LHCN-M2 (cell line): ENCODE measurements at regions not wholly inside any gene's neighbourhood (a gene's known extent, or its start where the extent isn't known, plus 50 kb on each side); places are given as distances from the start of the nearest gene placed in this dataset.
A peak's percentile ranks its signal among the peaks of the same experiment; 100 is the strongest.

Experiments used
- DNase-seq: peaks from one replicate; pipeline ENCODE4 v3.0.0-alpha.2; 2012; ENCODE audit warnings: low read depth

DNA sequence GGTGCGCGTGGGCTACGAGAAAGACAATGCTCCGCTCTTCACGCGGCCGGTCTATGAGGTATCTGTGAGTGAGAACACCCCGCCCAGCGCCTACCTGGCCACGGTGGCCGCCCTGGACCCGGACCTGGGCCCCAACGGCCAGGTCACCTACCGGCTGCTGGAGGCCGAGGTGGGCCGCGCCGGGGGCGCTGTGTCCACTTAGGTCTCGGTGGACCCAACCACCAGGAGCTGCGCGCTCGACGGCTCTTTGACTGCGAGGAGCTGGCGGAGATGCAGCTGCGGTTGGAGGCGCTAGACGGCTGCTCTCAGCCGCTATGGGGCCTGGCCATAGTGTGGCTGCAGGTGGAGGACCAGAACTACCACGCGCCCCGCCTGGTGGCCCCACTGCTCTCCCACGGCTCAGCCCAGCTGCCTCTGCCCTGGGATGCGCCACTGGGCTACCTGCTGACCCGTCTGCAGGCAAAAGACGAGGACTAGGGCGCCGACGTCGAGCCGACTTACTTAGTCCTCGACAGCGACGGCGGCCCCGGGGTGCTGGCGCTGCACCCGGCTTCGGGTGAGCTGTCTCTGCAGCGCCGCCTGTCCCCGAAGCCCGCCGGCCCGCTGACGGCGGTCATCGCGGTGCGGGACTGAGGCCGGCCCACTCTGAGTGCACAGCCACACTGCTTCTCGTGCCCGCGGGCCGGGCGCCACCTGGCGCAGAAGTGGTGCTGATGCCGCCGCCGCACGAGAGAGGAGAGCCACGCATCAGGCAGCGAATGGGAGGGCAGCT, 173.0 kb downstream of the OLFM4 start:
- DNase-seq: no peak

DNA sequence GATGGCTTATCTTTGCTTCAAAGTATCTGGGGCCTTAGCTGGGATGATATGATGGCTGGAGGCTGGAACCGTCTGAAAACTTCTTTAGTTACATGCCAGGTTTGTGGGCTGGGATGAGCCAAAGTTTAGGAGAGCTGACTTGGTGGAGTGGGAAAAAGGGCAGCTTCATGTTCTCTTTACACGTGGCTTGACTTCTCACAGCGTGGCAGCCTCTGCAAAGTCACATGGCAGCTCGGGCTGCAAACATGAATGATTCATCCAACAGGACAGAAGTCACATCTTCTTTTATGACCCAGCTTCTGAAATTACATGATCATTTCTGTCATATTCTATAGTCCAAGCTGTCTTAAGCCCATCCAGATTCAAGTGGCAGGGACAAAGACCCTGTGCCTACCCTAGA, 176.0 kb downstream of the OLFM4 start:
- DNase-seq: no peak

DNA sequence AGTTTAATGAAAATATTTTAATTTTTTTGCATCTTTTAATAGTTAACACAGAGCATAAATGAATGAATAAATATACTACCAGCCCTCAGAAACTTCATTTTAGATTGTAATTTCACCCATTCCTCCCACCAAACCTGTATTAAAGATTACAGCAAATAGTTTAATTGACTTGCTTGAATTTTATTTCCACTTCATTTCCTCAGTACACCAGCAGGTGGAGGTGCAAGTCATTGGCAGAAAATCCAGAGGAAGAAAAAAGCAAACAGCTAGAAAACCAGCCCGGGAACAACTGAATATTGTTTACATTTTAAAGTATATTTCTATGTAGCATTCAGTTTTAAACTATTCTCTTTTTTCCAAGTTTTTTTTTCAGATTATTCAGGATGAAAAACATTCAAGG, 177.8 kb downstream of the OLFM4 start:
- DNase-seq: no peak

DNA sequence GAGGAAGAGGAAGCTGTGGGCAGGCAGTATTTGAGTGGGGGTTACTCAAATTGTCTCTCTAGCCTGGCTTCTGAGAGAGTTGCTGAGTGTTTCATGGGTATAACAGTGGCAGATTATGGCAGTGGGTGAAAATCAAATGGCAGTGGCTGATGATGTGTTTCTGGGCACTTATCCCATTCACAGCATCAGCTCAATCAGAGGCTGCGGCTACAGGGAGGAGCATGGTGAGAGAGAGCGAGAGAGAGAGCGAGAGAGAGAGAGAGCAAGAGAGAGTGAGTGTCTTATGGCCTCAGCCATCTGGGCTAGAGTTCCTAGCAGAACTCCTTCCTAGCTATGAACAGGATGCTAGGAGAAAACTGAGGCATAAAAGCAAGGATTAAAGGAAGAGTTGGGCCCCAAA, 178.9 kb downstream of the OLFM4 start:
- DNase-seq: no peak

DNA sequence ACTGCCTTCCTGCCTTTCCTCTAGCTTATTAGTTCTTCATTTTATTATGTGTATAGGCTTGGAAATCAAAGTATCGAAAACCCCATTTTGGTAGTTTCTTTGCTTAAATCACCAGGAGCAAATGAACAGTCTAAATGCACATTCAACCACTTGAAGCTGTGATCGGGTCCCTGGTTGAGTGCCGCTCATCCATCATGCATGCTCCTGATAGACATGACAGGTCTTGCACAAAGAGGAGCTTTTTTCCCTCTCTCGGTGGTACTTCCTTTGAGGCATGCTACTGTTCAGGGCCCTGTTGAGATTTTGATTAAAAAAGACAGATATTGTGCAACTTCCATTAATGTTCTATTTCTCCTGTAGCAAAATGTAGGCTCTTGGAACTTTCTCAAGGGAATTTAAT, 185.8 kb downstream of the OLFM4 start:
- DNase-seq: no peak

DNA sequence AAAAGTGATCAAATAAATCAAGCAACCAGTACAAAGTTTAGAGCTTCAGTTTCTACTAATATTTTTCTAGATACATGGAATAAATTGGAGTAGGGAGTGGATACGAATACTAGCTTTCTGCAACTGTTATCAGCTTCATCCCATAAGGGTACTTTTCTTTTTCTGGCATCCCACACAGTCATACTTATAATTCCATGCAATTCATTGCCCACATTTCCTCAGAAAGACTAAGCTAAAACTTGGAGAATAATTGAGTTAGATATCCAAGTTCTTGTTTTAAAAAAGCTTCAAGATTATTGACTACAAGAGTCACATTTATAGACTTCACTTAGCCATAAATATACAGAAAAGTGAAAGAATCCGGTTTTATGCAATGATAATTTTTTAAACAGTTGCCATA, 186.9 kb downstream of the OLFM4 start:
- DNase-seq: no peak

DNA sequence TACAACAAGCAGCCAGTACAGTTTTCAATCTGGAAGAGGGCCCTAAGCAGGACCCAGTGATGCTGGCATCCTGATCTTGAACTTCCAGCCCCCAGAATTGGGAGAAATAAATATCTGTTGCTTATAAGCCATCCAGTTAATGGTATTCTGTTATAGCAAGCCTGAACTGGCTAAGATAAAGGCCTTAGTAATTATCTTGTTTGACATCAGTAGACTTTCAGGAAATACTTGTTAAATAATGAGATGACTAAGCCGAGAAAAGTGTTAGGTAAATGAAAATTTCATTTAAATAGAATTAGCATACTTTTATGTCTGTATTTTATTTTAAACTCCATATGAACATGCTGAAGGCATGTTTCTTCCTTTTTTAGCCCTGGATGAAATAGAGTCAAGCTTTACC, 188.2 kb downstream of the OLFM4 start:
- no peak for DNase-seq

DNA sequence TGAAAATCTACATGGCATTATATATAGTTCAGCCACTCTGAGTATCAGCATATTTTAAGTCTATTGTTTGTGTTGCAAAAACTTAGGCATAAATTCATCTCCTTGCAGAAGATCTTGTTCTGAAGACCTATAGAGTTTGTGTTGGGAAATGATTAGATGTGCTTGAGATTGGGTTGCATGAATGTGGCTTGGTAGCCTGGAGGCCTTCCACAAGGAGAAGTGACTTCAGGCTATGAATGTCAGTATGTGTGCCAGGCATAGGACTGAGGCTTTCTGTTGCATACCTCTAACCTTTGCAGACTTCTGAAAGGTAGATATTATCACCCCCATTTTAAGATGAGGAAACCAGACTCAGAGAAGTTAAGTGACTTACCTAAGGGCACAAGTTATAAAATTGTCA, 188.6 kb downstream of the OLFM4 start:
- DNase-seq: no peak

DNA sequence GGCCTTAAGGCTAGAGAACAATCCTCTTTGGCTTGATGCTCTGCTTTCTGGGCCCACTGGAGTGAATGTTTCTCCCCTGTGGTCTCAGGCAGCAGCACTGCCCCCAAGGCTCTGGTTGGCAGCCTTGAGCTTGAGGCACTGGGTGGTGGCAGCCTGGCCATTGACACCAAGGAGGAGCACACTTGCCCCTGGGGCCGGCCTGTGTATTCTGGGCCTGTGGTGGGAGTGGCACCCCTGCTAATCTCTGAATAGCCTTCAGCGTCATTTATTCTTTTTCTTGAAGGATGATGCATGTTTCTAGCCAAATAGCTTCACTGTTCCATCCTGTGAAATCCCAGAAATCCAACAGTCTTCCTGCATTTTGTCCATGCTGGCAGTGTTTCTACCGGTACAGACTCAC, 191.4 kb downstream of the OLFM4 start:
- DNase-seq: no peak

DNA sequence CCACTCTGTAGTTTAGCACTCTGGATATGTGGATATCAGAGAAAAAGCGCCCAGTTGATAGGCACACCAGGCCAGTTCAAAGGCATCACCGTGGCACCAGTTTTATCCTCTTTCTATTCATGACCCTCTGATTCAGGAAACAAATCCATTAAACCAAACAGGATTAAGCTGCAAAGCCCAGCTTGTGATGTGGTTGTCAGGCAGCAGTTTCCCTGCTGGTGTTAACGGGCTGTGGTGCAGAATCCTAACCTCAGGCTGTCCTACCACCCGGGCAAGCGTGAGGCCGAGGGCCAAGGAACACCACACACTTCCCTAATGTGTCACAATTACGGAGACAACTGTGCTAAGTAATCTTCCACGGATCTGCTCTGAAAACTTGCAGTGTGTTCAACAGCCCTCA, 209.1 kb downstream of the OLFM4 start:
- no peak for DNase-seq

DNA sequence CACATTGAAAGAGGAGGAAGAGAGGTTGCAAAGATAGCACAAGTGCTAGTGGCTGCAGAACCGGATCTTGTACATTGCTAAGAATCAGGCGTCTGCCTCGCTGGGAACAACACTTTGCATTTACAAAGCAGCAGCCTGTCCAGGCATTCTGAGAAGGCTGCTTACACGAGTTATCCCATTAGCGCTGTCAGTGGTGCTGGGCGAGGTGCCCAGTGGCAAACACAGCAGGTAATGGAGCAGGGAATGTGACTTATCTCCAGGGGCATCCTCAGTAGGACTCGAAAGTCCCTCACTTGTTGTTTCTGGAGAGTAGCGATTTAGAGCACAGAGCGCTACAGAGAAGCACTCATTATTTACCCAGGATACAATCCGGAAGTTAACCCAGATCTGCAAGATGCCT, 209.6 kb downstream of the OLFM4 start:
- DNase-seq: no peak

DNA sequence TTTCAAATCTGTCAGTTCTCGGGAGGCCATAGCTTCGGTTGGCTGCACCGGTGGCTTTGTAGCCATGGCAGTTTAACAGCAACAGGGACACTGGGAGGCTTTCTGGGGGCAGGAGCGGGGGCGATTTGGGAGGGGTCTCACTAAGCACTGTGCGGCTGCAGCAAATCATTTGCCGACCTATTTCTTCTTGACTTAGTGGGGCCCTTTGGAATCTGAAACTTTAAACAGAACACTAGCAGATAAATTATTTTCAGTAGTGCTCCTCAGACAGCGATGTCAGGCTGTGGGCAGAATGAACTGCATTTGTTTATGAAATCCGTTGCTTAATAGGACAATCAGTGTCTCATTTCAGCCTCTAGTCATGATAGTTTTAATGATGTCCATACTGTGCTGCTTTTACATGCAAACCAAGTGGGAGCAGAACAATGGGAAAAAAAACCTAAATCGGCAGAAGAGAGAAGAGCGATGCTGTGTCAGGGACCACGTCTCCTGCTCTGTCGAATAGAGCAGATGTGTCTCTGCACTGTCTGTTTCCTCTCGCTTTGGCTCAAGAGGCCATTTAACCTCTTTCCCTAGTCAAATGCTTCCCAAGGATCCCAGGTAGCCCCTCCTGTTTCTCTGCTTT, 211.9 kb downstream of the OLFM4 start:
- no peak for DNase-seq

DNA sequence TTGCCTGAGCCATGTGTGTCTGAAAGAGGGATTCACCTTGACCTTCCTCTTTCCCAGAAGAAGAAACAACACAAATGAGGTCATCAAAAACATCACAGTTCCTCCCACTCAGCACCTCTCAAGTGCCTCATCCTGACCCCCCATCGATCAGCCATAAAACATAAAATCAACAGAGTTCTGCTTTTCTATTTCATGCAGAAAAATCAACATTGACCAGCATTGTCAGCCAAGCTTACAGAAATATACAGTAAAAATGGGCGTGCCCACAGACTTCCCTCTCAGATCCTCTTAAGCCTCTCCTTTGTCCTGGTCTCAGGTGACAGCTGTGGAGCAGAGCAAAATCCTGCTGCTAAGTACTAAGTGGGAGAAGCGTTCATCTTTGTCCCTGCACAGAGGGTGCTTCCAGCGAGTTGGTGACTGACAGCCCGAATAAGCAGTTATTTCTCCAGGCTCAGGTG, 213.3 kb downstream of the OLFM4 start:
- no peak for DNase-seq

DNA sequence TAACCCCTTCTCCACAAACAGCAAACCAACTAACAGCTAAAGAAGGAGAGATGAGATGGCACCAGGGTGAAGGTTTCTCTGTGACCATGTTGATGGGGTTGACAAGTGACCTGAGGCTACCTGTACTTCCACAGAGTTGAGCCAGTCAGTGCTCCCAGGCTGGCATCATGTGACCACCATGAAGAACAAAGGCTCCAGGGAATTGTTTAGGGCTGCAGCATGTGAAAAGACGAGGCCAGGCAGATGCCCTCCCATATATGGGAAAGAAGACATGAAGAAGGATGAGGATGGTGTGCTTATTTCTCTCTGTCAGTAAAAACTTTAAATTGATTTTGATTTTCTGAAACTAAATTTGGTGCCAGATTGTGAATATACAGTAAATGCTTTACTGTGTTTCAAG, 220.6 kb downstream of the OLFM4 start:
- no peak for DNase-seq

DNA sequence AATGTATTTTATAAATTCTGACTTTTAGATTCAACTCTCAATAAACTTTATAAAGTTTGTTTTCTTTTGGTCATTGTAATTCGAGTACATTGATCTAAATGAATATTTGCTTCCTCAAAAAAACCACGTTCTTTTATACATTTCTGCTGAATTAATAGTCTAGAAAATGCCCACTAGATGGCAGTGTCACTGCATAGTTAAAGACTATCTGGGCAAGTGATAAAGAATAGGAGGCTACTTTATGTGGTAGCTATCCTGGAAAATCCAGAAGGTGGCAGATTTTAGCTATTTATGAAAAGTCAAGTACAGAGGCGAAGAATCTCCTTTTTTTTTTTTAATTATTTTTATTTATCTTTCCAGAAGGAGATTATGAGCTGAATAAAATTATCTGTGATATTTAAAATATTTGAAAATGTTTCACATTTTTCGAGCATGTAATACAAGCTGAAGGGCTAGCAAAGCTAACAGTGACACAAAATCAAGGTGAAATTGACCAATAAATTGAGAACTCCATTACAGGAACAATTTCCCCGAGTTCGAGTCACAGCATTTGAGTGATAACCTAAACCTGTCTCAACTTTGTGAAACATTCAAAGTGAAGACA, 221.8 kb downstream of the OLFM4 start:
- peak; percentile 64 for DNase-seq

DNA sequence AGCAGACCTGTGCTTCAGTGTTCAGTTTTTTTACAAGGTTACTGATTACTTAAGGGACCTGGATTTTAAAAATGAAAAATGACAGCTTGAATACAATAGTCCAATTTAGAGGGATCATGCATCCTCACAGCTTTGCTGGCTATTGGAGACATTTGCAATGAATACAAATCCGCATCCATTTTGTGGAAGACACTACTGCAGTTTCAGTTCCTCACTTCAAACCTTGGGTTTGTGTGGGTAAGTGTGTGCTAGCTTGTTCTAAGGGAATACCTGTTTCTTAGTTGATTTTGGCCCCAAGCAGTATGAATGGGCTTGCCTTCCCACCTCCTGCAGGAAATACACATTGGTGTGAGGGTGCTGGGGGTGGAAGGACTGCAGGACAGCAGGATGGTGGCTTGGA, 222.4 kb downstream of the OLFM4 start:
- no peak for DNase-seq

DNA sequence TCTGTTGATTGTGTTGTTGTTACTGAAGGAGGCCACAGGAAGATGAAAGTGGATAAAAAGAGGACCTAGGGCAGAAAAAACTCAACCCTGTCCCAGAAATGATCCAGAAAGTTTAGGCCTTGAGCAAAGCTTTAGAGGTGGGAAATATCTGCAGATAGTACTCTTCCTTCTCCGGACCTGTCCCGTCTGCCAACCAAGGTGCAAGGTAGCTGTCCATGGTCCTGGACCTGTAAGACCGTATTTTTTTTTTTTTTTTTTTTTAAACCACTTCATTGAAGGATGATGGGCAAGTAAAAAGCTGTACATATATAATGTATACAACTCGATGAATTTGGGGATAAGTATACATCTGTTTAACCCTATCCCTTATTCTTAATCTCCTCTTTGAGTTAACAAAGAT, 225.9 kb downstream of the OLFM4 start:
- DNase-seq: no peak

DNA sequence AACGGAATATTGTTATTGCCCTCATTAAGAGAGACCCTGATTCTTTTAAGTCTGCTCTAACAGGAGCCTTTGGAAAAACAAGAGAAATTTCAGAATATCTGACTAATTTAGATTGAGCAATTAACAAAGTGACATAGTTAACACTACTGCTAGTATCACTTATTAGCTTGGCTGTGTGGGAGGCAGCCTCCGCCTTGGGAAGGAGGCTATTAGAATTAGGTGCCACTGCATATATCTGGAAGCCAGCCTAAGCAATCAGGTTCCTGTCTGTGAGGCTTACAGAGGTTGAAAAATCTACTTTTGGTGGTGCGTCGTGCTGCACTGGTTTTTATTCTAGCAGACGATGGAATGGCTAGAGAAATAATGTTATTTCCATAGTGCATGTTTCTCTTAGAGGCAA, 227.2 kb downstream of the OLFM4 start:
- DNase-seq: no peak

DNA sequence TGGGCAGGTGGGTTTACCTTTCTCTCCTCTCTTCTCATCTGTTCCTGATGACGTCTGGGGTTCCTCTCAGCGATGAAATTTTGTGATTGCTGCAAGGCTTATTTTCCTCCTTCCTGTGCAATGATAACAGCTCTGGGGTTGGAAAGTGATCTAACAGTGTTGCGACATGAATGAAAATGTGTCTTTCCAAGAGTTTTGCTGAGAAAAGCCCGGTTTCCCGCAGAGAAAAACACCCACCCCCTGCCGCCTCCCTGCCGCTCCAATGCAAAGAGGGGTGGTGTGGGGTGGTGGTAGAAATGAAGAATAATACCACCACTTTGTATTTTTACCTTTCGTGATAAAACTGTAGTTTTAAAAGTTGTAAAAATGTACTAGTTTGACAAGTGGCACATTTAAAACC, 232.0 kb downstream of the OLFM4 start:
- DNase-seq: no peak

DNA sequence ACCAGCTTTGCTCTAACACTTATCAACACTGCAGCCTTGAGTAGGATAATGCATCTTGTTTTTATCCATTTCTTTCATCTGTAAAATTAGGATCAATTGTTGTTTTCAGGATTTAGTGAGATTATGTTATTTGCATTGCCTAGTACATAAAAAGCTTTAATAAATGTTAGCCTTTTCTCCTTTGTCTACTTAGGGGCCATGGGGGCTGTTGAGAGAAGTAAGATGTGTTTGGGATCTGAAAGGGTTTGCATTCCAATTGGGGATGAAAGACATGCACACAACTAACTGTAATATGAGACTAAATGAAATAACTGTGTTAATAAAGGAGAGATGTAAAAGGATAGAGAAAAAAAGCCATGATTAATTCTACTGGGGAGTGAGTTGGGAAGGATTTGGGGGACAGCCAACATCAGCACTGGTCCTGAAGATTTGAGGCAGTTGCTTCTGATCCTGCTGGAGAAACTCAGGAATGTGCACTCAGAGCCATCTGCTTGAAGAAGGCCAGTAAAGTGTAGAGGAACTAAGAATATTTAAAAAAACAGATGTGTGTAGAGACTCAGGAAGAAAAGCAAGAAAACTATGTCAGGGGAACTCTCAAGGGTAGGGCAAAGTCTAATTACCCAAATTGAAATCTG, 236.3 kb downstream of the OLFM4 start:
- no peak for DNase-seq

DNA sequence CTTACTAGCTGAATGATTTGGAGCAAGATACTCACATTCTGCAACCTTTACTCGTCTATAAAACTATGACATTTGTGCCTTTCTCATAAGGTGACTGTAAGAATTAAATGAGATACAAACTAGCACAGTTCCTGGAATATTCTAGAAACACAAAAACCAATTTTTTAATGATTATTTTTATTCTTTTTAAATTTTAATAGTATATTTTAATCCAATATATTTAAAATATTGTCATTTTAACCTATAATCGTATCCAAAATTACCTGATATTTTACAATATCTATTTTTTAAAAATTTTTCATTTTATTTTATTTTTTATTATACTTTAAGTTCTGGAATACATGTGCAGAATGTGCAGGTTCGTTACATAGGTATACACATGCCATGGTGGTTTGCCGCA, 238.1 kb downstream of the OLFM4 start:
- DNase-seq: no peak

DNA sequence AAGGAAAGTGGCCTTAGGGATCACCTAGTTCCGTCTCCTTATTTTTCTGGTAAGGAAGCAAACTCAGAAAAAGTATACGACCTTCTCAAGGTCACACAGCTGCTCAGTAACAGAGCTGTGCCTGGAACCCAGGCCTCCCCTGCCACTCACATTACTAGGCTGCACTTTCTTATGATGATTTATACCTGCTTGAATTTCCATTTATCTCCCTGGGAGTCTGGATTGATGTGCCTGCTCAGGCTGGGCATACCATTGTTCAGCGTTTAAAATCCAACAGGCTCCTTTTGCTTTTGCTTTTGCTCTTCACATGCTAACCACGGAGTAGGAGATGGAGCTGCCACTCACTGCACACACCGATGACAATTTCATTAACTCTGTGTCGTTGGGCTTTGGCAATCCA, 241.0 kb downstream of the OLFM4 start:
- no peak for DNase-seq

DNA sequence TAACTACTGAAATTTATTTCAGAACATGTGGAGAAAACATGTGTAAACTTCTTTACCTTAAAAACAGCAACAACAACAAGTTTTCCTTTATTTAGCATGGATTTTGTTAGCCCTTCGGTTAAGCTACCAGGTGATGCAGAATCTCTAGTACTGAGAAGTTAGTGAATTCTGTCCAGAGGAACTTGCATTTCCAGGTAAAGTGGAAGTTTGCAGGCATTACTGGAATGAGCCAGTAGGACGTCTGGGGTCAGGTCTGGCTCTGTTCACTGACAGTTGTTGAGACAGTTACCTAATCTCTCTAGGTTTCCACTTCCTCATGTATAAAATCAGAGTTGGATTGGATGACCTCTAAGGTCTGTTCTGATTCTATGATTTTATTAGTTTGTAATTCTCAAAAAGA, 244.3 kb downstream of the OLFM4 start:
- no peak for DNase-seq
